AG09319 (cell line): ENCODE measurements at regions not wholly inside any gene's neighbourhood (a gene's known extent, or its start where the extent isn't known, plus 50 kb on each side); places are given as distances from the start of the nearest gene placed in this dataset.

Source experiments
- DNase-seq: peaks from one replicate; pipeline ENCODE4 v3.0.0-alpha.2; 2010; ENCODE audit warnings: low read depth; ENCODE audit errors: extremely low read depth
- CTCF ChIP-seq: IDR thresholded peaks from 2 replicates; pipeline ENCODE4 v1.5.1; 2011; ENCODE audit warnings: low read depth, mild to moderate bottlenecking, inconsistent platforms, low read length, moderate library complexity

- DNase-seq: no peak
- peak; percentile 41 for TF ChIP-seq CTCF
These were observed 131.2 kb downstream of the BUD13 start for GRCh38 chr11:116641561-116642045.

- no peak for DNase-seq
- no peak for TF ChIP-seq CTCF
These were observed 132.0 kb downstream of the BUD13 start for GRCh38 chr11:116640641-116641402.

- no peak for TF ChIP-seq CTCF
- no peak for DNase-seq
These were observed 134.3 kb downstream of the BUD13 start for GRCh38 chr11:116638463-116638862.

- TF ChIP-seq CTCF: no peak
- no peak for DNase-seq
These were observed 135.0 kb downstream of the BUD13 start for GRCh38 chr11:116637766-116638165.

GRCh38 chr11:116636341-116636929 is 136.4 kb downstream of the BUD13 start:
- no peak for DNase-seq
- TF ChIP-seq CTCF: no peak

- DNase-seq: no peak
- TF ChIP-seq CTCF: no peak
These were observed 141.6 kb downstream of the BUD13 start for GRCh38 chr11:116631201-116631600.

- no peak for DNase-seq
- TF ChIP-seq CTCF: no peak
These were observed 154.3 kb downstream of the BUD13 start for GRCh38 chr11:116618461-116618860.
